ENCODE measurements at regions not wholly inside any gene's neighbourhood (a gene's known extent, or its start where the extent isn't known, plus 50 kb on each side); places are given as distances from the start of the nearest gene placed in this dataset.
"Not testable (repeated sequence)": the region's sequence is repeated elsewhere in the genome, so short reads cannot be mapped to it uniquely, and the experiment has no call there.

GRCh38 chr3:103926936-103927335 is 1439.8 kb upstream of the ALCAM start:
- no peak for DNase-seq

DNA sequence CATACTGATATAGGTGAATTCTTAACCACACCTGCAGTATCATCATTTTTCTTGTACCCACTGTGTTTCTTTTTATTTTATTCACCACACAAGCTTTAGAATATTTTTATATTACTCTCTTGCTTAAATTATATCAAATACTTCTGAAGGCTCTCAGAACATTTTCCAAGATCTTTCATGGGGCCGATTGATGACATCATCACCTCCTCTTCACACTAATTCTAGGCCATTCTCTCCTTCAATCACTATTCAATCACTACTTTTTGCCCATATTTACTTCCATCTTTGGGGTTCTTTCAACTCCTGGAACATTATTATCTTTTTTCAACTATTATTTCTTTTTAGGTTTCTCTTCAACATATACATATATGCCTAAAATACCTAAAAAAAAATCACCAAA is 1438.8 kb upstream of the ALCAM start:
- DNase-seq, result no peak

DNA sequence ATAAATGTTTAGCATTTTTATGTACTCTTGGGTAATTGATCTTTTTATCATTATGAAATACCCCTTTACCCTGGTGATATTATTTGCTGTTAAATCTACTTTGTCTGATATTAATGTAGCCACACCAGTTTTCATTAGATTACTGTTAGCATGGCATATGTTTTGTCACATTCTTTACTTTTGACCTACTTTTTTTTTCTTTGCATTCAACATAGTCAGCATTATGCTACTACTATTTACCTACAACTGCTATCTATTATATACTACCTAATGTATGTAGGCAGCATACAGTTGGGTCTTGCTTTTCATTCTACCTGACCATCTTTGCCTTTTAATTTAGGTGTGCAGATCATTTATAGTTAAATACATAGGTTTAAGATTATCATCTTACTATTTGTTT is 1429.6 kb upstream of the ALCAM start:
- no peak for DNase-seq

- DNase-seq, result no peak
Observed at GRCh38 chr3:103947062-103947461, 1419.6 kb upstream of the ALCAM start.

DNA sequence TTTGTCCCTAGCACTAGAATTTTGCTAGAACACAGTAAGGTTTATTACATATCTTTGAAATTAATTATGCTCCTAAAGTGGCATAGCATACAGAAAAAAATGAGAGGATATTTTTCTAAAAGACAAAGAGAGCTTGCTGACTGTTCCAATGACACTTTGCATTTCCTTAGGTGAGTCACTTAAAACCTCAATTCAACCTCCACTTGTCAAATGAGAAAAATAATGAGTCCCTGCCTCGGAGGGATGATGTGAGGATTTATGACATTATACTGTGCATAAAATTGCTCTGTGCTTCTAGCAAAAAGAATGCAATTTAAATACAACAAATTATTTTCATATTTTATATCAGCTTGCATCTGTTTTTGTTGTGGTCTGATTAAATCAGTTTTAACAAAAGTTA is 1417.0 kb upstream of the ALCAM start:
- DNase-seq, result no peak

DNA sequence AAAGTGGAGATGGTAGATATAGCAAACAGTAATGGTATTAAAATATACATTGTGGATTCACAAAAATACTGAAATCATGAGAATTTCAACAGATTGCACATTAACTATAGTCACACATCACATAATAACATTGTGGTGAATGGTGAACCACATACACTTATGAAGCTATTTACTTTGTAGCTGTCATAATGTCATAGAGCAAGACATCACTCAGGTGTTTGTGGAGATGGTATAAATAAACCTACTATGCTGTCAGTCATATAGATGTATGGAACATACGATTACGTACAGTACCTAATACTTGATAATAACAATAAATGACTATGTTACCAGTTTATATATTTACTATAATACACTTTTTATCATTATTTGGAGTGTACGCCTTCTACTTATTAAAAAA is 1416.0 kb upstream of the ALCAM start:
- no peak for DNase-seq

- DNase-seq, result no peak
Observed at GRCh38 chr3:103953796-103954195, 1412.9 kb upstream of the ALCAM start.

- DNase-seq, result no peak
Observed at GRCh38 chr3:103960819-103961218, 1405.9 kb upstream of the ALCAM start.

DNA sequence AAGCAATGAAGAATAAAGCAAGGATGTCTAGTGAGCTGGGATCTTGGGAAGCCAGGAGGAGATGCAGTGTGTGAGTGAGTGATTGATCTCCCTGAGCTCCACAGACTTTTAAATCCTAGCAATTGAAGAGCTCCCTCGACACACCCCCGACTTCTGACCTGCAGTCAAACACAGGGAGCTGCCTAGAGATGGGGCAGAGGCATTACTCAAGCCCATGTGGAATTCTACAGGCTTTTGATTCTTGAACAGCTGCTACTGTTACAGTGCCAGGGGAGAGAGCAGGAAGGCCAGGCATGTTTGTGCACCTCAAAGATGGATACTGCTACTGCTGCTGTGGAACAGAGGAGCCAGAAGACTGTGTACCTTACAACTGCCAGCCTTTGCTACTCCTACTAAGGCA is 1403.1 kb upstream of the ALCAM start:
- DNase-seq, result no peak

DNA sequence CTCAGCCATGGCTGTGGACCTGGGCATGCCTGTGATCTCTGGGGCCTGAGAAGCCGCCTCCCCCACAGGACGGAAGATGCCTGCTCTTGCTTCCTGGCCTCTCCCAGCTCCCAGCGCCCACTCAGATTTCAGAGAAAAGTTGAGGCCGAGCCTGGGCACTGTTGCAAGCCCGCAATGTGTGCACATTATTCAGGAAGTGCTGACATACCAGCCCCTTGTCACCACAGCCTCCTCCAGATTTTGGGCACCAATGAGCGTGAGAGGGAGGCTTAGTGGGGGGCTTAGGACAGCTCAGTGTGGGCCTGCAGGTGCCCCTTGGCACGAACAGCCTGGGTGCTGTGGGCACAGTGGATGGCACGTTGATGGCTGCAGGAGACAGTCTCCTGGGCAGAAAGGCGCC is 1400.9 kb upstream of the ALCAM start:
- DNase-seq, result no peak

DNA sequence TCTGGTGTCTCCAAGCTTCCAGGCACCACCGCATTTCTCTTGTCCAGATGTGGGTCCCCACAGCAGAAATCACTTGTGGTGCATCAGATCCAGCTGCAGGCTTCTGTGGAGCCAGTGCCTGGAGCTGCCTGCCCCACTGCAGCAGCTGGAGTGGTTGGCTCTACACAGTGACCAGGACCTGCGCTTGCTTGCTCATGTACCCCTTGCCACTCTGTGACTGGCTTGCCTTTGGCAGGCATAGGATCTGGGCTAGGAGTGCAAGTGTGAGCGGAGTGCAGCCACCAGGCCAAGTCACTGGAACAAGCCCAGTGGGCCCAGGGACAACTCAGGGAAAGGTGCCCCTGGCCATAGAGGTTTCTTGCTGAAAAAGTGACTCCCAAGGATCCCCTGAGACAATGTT is 1400.0 kb upstream of the ALCAM start:
- no peak for DNase-seq

GRCh38 chr3:103968131-103968530 is 1398.6 kb upstream of the ALCAM start:
- DNase-seq, result no peak

GRCh38 chr3:103968751-103969150 is 1398.0 kb upstream of the ALCAM start:
- DNase-seq, result no peak

- no peak for DNase-seq
Observed at GRCh38 chr3:103976931-103977339, 1389.8 kb upstream of the ALCAM start.

GRCh38 chr3:103977417-103977816 is 1389.3 kb upstream of the ALCAM start:
- DNase-seq, result no peak

DNA sequence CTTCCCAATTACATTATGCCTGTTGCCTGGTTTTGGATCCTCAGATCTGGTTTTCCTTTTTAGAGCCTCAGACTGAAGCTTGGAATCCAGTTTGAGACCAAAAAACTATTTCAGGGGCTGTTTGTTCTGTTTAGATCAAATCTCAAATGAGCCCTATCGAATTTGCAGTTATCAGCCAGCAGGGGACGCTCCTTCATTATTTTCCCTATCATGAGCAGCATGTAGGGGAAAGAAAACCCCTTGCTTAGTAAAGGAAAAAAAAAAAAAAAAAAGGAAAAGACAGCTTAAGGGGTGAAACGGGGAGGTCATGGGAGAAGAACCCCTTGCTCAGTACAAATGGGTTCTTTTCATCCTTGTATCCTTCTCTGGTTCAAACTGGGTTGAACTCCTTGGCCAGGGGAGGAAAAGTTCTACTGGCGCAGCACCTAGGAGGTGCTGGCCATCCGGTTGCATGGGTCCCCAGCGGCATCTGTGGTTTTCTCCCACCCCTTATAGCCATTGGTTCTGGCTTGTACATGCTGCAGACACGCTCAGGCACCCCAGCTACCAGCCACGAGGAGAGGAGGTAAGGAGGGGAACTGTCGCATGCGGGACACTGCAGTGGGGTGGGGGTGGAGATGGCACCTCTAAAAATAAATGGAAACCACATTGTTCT is 1375.1 kb upstream of the ALCAM start:
- no peak for DNase-seq

DNA sequence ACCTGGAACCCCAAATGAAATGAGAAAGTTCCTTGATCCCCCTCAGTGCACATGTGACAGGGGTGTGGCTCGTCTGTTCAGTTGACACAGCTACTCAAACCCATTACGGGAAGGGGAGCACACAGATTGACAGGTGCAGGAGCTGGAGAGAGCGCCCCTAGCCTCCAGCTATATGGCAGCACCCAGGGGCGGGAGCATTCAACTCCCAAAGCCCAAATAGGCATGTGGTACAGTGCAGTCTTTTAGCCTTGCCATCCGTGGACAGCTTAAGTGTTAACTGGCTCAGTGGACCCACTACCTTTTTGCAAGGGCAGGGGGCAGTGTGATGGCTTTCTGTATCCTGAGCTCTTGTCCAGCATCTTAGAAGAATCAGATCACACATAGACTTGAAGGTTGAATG is 1374.2 kb upstream of the ALCAM start:
- DNase-seq, result no peak

DNA sequence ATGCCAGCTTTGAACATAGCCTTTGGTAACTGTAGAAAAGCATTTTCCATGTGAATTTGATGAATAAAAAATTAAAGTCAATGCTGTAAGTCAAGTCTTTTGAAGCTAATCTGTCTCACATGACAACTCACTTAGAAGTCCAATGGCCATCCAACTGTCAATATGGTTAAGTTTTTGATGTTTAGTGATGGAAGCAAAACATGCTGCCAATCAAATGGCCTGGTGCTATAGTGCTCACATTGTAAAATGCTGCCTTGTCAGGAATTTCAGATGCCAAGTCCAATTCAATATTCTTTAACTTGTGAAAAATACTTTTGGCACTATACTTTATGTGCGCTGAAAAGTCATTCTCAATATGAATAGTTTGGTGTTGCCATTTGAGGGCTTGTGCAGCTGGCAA is 1361.8 kb upstream of the ALCAM start:
- no peak for DNase-seq

DNA sequence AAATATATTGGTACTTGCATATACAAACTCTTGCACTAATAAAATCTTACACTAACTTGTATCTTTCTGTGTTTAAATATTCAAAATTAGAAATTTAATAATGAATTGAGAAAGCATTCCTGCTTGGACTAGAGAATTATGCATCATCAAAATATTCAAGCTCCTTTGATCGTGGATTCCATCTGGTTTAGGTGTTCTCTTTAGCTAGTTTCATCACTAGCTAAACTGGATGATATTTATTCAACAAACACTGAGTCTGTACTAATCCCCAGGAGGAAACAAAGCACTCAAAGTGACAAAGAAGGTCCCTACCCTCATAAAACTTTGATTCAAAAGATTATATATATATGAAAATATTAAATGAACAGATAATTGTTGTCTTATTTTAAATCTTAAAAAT is 1360.9 kb upstream of the ALCAM start:
- no peak for DNase-seq

DNA sequence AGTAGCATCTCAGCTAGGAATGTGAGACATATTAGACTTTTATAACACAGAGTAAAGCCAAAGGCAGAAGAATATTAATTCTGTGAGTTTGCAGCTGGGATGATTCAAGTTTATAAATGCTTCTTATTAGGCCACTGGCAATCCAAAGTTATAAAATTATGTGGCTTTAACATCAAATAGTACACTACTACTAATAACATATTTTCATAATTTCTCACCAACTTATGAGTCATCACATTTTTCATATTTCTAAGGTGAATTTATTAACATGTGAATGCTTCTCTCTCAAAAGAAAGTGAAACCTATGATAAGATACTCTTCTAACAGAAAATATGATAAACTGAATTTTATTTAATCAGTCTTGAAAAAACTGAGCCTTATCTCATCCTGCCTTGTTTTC is 1348.2 kb upstream of the ALCAM start:
- DNase-seq, result no peak

DNA sequence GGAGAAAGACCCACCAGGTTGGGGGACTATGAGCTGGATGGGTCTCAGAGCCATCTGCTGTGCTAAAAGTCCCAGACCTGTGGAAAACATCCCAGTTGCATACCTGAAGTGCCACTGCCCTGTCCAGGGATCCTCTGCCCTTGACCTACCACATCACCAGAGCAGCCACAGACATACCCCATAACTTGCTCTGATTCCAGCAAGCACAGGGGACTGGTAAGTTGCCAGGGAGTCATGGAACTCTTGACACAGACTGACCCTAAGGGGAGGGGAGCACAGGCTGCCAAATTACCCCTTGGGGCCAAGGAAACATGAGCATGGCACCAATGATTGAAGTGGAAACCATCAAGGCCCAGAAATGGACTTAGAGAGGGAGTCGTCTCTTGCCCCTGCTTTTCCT is 1335.1 kb upstream of the ALCAM start:
- no peak for DNase-seq

DNA sequence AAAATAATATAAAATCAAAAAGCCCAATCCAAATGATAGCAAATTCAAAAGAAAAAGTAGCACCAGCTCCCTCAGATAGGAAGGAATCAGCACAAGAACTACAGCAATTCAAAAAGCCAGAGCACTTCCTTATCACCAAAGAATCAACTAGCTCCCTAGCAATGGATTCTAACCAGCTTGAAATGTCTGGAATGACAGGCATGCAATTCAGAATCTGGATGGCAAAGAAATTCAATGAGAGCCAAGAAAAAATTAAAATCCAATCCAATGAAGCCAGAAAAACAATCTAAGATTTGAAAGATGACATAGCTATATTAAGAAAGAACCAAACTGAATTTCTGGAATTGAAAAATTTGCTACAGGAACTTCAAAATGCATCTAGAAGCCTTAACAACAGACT is 1334.4 kb upstream of the ALCAM start:
- DNase-seq, result no peak

GRCh38 chr3:104040896-104041295 is 1325.8 kb upstream of the ALCAM start:
- DNase-seq, result no peak

DNA sequence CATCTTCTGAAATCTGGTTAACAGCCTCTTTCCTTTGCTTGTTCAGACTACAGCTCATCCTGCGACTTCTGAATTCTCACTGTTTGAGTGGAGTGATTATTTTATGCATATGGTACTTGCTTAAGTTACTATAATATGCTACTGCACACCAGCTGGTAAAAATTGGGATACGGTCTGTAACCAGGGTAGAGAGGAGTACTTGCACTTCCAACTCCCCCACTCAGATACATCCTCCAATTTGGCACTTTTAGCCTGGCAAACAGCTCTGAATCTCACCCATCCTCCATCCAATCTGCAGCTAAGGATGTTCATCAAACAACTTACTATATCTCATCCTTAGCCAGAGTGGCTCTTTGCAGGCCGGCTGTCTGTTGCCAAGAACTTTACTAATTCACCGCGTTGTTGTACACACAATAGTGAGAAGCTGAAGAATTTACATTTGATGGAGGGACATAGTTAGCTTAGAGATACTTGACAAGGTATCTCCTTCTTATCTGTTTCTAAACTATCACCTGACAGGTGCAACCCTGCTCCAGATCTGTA is 1323.6 kb upstream of the ALCAM start:
- not testable (repeated sequence) for DNase-seq

- no peak for DNase-seq
Observed at GRCh38 chr3:104044002-104044401, 1322.7 kb upstream of the ALCAM start.
